Peyer's patch (tissue), 4 donors: ENCODE measurements at regions not wholly inside any gene's neighbourhood (a gene's known extent, or its start where the extent isn't known, plus 50 kb on each side); places are given as distances from the start of the nearest gene placed in this dataset.

Experiments
- DNase-seq, 3 donors: peaks; one replicate each; pipeline ENCODE4 v3.0.0-alpha.2; 2017 to 2019
- H3K27ac ChIP-seq, 4 donors: fragments of 200-600 bp; sonication (generic); one replicate each; pipeline ENCODE4 v1.5.1; 2016 to 2019
- H3K27me3 ChIP-seq, 2 donors: fragments of 200-600 bp; sonication (generic); one replicate each; pipeline ENCODE4 v1.5.1; 2019
- H3K36me3 ChIP-seq, 3 donors: fragments of 200-600 bp; sonication (generic); one replicate each; pipeline ENCODE4 v1.5.1; 2016 to 2019
- H3K4me1 ChIP-seq, 4 donors: fragments of 200-600 bp; sonication (generic); one replicate each; pipeline ENCODE4 v1.5.1; 2016 to 2019
- H3K4me3 ChIP-seq, 4 donors: fragments of 200-600 bp; sonication (generic); 1 replicate in 3 of 4; 2 replicates in 1 of 4; pipeline ENCODE4 v1.5.1; 2016 to 2019; ENCODE audit warnings: mild to moderate bottlenecking in 1 of 4
- H3K9me3 ChIP-seq, 4 donors: fragments of 200-600 bp; sonication (generic); one replicate each; pipeline ENCODE4 v1.5.1; 2016 to 2019; ENCODE audit warnings: mild to moderate bottlenecking in 1 of 4
- POLR2A ChIP-seq, 2 donors: fragments of 450-650 bp; IDR thresholded peaks; one replicate each; pipeline ENCODE4 v1.5.1; 2017; ENCODE audit warnings: antibody characterized with exemption in 2 of 2, mild to moderate bottlenecking in 2 of 2, moderate library complexity in 2 of 2
- TF ChIP-seq, protein P1 (sequence below), 6 experiments: fragments of 450-650 bp in 4 of 6; fragments of 200-600 bp in 2 of 6; sonication (generic) in 1 of 6; IDR thresholded peaks; one replicate each; pipeline ENCODE4 v1.5.1; 2017 to 2019; ENCODE audit warnings: antibody characterized with exemption in 6 of 6, mild to moderate bottlenecking in 3 of 6, moderate library complexity in 1 of 6

DNA sequence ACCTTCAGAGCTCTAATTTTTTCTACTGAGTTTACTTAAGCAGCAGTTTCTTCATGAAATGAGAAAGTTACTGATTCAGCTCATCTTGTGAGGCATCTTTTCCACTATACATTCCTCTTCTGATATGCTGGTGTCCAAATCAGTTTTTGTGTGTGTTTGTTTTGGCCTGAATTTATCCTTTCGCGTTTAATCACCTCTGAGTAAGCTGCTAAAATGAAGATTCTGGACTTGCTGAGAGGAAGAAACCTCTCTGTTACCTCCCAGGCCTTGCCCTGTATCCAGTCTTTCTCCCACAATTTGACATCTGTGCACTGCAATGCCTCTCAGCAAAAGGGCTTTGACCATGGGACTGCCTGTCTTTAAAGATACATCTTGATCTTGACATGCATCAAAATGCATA lies 536.2 kb upstream of the NRSN1 start:
- Histone ChIP-seq H3K4me1 (no peaks in the 10 kb centered on the region), H3K27ac (no peak overlapping the region), H3K4me3 (no peak overlapping the region), H3K27me3 (no peaks in the 10 kb centered on the region), H3K9me3 (no peaks in the 10 kb centered on the region), H3K36me3 (no peaks in the 10 kb centered on the region)
- TF ChIP-seq POLR2A (IDR thresholded peaks at IDR 0.05), result no peak
- TF ChIP-seq, protein P1, sequence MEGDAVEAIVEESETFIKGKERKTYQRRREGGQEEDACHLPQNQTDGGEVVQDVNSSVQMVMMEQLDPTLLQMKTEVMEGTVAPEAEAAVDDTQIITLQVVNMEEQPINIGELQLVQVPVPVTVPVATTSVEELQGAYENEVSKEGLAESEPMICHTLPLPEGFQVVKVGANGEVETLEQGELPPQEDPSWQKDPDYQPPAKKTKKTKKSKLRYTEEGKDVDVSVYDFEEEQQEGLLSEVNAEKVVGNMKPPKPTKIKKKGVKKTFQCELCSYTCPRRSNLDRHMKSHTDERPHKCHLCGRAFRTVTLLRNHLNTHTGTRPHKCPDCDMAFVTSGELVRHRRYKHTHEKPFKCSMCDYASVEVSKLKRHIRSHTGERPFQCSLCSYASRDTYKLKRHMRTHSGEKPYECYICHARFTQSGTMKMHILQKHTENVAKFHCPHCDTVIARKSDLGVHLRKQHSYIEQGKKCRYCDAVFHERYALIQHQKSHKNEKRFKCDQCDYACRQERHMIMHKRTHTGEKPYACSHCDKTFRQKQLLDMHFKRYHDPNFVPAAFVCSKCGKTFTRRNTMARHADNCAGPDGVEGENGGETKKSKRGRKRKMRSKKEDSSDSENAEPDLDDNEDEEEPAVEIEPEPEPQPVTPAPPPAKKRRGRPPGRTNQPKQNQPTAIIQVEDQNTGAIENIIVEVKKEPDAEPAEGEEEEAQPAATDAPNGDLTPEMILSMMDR (IDR thresholded peaks at IDR 0.05), result no peak
- no peak for DNase-seq

DNA sequence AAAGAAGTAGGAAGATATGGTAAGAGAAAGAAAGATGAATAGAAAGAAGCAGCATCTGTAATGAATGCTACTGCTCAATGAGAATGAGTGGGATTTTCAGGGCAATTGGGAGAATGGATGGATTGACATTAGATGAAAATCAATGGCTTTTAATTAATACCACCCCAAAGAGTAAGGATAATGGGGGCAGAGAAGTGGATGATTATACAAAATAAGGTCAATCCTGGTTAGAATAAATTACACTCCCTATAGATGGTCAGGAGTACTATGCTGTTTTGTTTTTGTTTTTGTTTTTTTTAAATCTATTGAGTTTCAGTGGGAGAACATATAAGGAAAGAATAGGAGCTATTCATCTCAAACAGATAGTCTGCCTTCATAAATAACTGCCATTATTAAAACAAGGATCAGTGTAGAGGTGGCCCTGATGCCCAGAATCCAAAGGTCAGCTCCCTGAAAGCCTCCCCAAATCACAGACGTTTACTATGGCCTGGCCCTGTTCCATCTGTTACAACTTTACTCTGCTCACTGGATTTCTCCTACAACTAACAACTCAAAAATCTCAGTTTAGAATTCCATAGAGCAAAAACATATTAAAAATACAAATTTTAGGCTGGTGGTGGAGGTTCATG lies 535.4 kb upstream of the NRSN1 start:
- Histone ChIP-seq H3K27me3 (no peaks in the 10 kb centered on the region), H3K4me1 (no peaks in the 10 kb centered on the region), H3K9me3 (no peaks in the 10 kb centered on the region), H3K4me3 (no peak overlapping the region), H3K27ac (no peak overlapping the region), H3K36me3 (no peaks in the 10 kb centered on the region)
- TF ChIP-seq POLR2A (IDR thresholded peaks at IDR 0.05), result no peak
- TF ChIP-seq, protein P1 (IDR thresholded peaks at IDR 0.05), result no peak
- no peak for DNase-seq

DNA sequence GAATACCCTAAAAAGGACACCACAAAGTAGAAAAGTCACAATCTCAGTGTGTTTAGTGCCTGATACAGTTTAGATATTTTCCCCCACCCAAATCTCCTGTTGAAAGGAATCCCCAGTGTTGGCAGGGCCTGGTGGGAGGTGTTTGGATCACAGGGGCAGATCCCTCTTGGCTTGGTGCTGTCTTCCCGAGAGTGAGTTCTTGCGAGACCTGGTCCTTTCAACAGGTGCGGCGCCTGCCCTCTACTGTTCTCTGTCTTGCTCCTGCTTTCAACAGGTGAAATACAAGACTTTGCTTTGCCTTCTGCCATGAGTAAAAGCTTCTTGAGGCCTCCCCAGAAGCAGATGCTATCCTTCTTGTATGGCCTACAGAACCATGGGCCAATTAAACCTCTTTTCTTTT lies 534.3 kb upstream of the NRSN1 start:
- H3K36me3 ChIP-seq, result no peaks in the 10 kb centered on the region
- H3K4me3 ChIP-seq, result no peak overlapping the region
- H3K27ac ChIP-seq, result no peak overlapping the region
- no peaks in the 10 kb centered on the region for H3K4me1 ChIP-seq
- no peaks in the 10 kb centered on the region for H3K9me3 ChIP-seq
- no peaks in the 10 kb centered on the region for H3K27me3 ChIP-seq
- DNase-seq, result no peak
- no peak for TF ChIP-seq POLR2A (IDR thresholded peaks at IDR 0.05)
- TF ChIP-seq, protein P1 (IDR thresholded peaks at IDR 0.05), result no peak

DNA sequence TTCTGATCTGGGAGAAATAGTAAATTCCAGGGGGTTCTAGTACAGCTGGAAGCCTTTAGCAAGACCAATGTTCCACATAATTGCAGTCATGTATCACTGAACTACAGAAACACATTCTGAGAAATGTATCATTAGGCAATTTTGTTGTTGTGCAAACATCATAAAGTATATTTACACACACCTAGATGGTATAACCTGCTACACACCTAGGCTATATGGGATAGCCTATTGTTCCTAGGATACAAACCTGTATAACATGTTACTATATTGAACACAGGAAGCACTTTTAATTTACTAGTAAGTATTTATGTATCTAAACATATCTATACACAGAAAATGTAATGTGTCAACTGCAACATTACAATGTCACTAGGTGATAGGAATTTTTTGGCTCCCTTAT lies 525.9 kb upstream of the NRSN1 start:
- no peaks in the 10 kb centered on the region for H3K36me3 ChIP-seq
- no peak overlapping the region for H3K4me3 ChIP-seq
- H3K27me3 ChIP-seq, result no peaks in the 10 kb centered on the region
- no peaks in the 10 kb centered on the region for H3K4me1 ChIP-seq
- no peak for DNase-seq
- H3K27ac ChIP-seq, result no peak overlapping the region
- H3K9me3 ChIP-seq, result no peaks in the 10 kb centered on the region
- TF ChIP-seq, protein P1 (IDR thresholded peaks at IDR 0.05), result no peak

DNA sequence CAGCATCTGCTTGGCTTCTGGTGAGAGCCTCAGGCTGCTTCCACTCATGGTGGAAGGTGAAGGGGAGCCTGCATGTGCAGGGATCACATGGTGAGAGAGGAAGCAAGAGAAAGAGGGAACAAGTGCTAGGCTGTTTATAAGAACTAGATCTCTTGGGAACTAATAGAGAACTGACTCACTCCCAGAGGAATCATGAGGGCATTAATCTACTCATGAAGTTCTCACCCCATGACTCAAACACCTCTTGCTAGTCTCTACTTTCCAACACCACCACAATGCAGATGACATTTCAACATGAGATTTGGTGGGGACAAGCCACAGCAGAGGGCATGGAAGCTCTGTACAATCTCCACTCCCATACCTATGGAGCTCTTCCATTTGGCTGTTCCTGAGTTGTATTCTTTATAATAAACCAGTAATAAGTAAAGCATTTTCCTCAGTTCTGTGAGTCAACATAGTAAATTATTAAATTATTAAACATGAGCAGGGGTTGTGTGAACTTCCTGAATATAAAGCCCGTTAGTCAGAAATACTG lies 524.1 kb upstream of the NRSN1 start:
- no peak for DNase-seq
- Histone ChIP-seq H3K27me3 (no peaks in the 10 kb centered on the region), H3K27ac (no peak overlapping the region), H3K4me1 (no peaks in the 10 kb centered on the region), H3K4me3 (no peak overlapping the region), H3K36me3 (no peaks in the 10 kb centered on the region), H3K9me3 (no peaks in the 10 kb centered on the region)
- TF ChIP-seq, protein P1 (IDR thresholded peaks at IDR 0.05), result no peak
- TF ChIP-seq POLR2A (IDR thresholded peaks at IDR 0.05), result no peak
